ENCODE measurements at regions not wholly inside any gene's neighbourhood (a gene's known extent, or its start where the extent isn't known, plus 50 kb on each side); places are given as distances from the start of the nearest gene placed in this dataset.
A peak's percentile ranks its signal among the peaks of the same experiment; 100 is the strongest.

DNA sequence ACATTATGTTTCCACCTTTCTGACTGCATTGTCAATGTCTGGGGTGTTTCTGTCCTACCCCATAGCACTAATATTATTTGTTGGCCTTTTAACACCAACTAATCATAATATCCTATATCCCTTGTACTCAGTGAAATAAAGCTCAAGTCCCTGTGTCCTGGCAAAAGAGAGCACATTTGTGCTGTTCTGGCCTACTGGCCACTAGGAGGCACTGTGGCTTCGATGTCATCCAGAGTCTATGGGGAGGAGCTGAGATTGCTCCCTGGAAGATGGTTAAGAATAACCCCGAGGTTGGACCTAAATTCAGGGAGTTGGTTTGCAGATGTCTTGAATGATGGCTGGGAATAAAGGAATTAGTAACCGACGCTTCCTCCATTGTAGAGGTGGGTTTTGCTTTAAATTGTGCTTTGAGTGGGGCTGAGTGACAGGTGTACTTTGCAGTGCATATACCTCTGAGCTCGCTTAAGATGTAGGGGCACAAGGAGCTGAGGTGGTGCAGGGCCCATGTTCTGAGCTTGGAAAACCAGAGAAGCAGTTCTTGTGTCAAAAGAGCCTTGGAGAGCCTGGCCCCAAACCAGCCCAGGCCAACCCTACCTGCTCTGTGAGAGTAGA lies 191.2 kb upstream of the PRSS1 start:
- TF ChIP-seq POLR2A (IDR thresholded peaks at IDR 0.05) (no peak), CTCF (IDR thresholded peaks at IDR 0.05) (peak in 5 of 6 experiments; percentile 32 to 42 (median 37))

All from upper lobe of left lung (tissue), 4 donors.